WTC11 (cell line): ENCODE measurements at regions not wholly inside any gene's neighbourhood (a gene's known extent, or its start where the extent isn't known, plus 50 kb on each side); places are given as distances from the start of the nearest gene placed in this dataset.

Source experiments
- ATAC-seq: fragments of 200-7000 bp; cut with Tn5 transposase; 2 replicates; pipeline ENCODE4 v1.10.0; 2021; ENCODE audit warnings: mild to moderate bottlenecking, moderate library complexity
- CTCF ChIA-PET: fragments of 300-600 bp; sonication (Branson Sonifier 250); formaldehyde crosslinking; loops from one replicate; lab custom pipeline; 2021; ENCODE audit warnings: antibody characterized with exemption; lab: Charles Lee
- POLR2A ChIA-PET: fragments of 350-600 bp; sonication (Branson Sonifier 250); formaldehyde crosslinking; loops from one replicate; lab custom pipeline; 2021; ENCODE audit warnings: antibody characterized with exemption; lab: Charles Lee
- DNase-seq: peaks from one replicate; pipeline ENCODE4 v3.0.0; 2021; ENCODE audit warnings: low spot score
- H3K27ac Mint-ChIP-seq: 2 replicates; pipeline ENCODE4 v1.8.0; 2021; ENCODE audit warnings: mixed read lengths
- H3K27me3 Mint-ChIP-seq: 2 replicates; pipeline ENCODE4 v1.8.0; 2021; ENCODE audit warnings: low read depth, mild to moderate bottlenecking, moderate library complexity, mixed read lengths
- H3K36me3 Mint-ChIP-seq: 2 replicates; pipeline ENCODE4 v1.8.0; 2021; ENCODE audit warnings: mixed read lengths
- H3K4me1 Mint-ChIP-seq: 2 replicates; pipeline ENCODE4 v1.8.0; 2022; ENCODE audit warnings: mixed read lengths
- H3K4me3 Mint-ChIP-seq: 2 replicates; pipeline ENCODE4 v1.8.0; 2021; ENCODE audit warnings: mild to moderate bottlenecking, moderate library complexity, mixed read lengths
- H3K9me3 Mint-ChIP-seq: 2 replicates; pipeline ENCODE4 v1.8.0; 2021; ENCODE audit warnings: mixed read lengths
- ATF6 ChIP-seq: sonication (generic); formaldehyde crosslinking; IDR thresholded peaks from 2 replicates; pipeline ENCODE4 v1.8.1; 2023; ENCODE audit warnings: mild to moderate bottlenecking, missing genetic modification reagents
- E2F5 ChIP-seq: sonication (generic); formaldehyde crosslinking; IDR thresholded peaks from 2 replicates; pipeline ENCODE4 v1.8.1; 2022; ENCODE audit warnings: mild to moderate bottlenecking, moderate library complexity, missing genetic modification reagents
- FOXK1 ChIP-seq: sonication (generic); formaldehyde crosslinking; IDR thresholded peaks from 2 replicates; pipeline ENCODE4 v1.8.0; 2022; ENCODE audit warnings: mild to moderate bottlenecking, moderate library complexity, missing genetic modification reagents
- FOXP1 ChIP-seq: sonication (generic); formaldehyde crosslinking; IDR thresholded peaks from 2 replicates; pipeline ENCODE4 v1.8.0; 2022; ENCODE audit warnings: missing genetic modification reagents, mild to moderate bottlenecking, moderate library complexity, borderline replicate concordance
- GABPB1 ChIP-seq: sonication (generic); formaldehyde crosslinking; IDR thresholded peaks from 2 replicates; pipeline ENCODE4 v1.8.1; 2023; ENCODE audit warnings: mild to moderate bottlenecking, missing genetic modification reagents
- GRHL2 ChIP-seq: fragments of 250-450 bp; sonication (Bioruptor Pico); IDR thresholded peaks from 2 replicates; pipeline ENCODE4 v1.8.0; 2022; ENCODE audit warnings: mild to moderate bottlenecking, moderate library complexity; ENCODE audit not compliant: insufficient replicate concordance, severe bottlenecking
- GTF2I ChIP-seq: fragments of 250-450 bp; sonication (Bioruptor Pico); conservative IDR thresholded peaks from 2 replicates; pipeline ENCODE4 v1.4.0; 2021; ENCODE audit warnings: mild to moderate bottlenecking
- JAZF1 ChIP-seq: fragments of 250-450 bp; sonication (Bioruptor Pico); IDR thresholded peaks from 2 replicates; pipeline ENCODE4 v1.9.0; 2021; ENCODE audit warnings: moderate library complexity, mild to moderate bottlenecking, inconsistent platforms
- MLX ChIP-seq: sonication (generic); formaldehyde crosslinking; IDR thresholded peaks from 2 replicates; pipeline ENCODE4 v1.8.1; 2023; ENCODE audit warnings: mild to moderate bottlenecking, missing genetic modification reagents, moderate library complexity
- PRDM15 ChIP-seq: sonication (generic); formaldehyde crosslinking; IDR thresholded peaks from 2 replicates; pipeline ENCODE4 v1.8.0; 2022; ENCODE audit warnings: missing genetic modification reagents
- PREB ChIP-seq: sonication (generic); formaldehyde crosslinking; IDR thresholded peaks from 2 replicates; pipeline ENCODE4 v1.8.1; 2022; ENCODE audit warnings: mild to moderate bottlenecking, missing genetic modification reagents, moderate library complexity, borderline replicate concordance
- SMAD3 ChIP-seq: sonication (generic); formaldehyde crosslinking; IDR thresholded peaks from 2 replicates; pipeline ENCODE4 v1.8.0; 2022; ENCODE audit warnings: missing genetic modification reagents, mild to moderate bottlenecking, borderline replicate concordance
- SOX15 ChIP-seq: fragments of 250-450 bp; sonication (Bioruptor Pico); IDR thresholded peaks from 2 replicates; pipeline ENCODE4 v1.9.0; 2021; ENCODE audit warnings: mild to moderate bottlenecking
- ZBTB43 ChIP-seq: sonication (generic); formaldehyde crosslinking; IDR thresholded peaks from 2 replicates; pipeline ENCODE4 v1.8.1; 2023; ENCODE audit warnings: mild to moderate bottlenecking, missing genetic modification reagents
- ZNF138 ChIP-seq: sonication (generic); formaldehyde crosslinking; conservative IDR thresholded peaks from 2 replicates; pipeline ENCODE4 v1.8.1; 2022; ENCODE audit warnings: mild to moderate bottlenecking, moderate library complexity, missing genetic modification reagents
- ZNF219 ChIP-seq: sonication (generic); formaldehyde crosslinking; IDR thresholded peaks from 2 replicates; pipeline ENCODE4 v1.8.0; 2023; ENCODE audit warnings: missing genetic modification reagents, mild to moderate bottlenecking, borderline replicate concordance
- ZNF232 ChIP-seq: sonication (generic); formaldehyde crosslinking; IDR thresholded peaks from 2 replicates; pipeline ENCODE4 v1.8.0; 2022; ENCODE audit warnings: mild to moderate bottlenecking, missing genetic modification reagents
- ZNF416 ChIP-seq: fragments of 250-450 bp; sonication (Bioruptor Pico); IDR thresholded peaks from 2 replicates; pipeline ENCODE4 v1.9.0; 2021; ENCODE audit warnings: mild to moderate bottlenecking, inconsistent platforms
- ZNF425 ChIP-seq: fragments of 250-450 bp; sonication (Bioruptor Pico); conservative IDR thresholded peaks from 2 replicates; pipeline ENCODE4 v1.9.0; 2021; ENCODE audit warnings: mild to moderate bottlenecking

- CTCF ChIA-PET: no interaction called here
- no peaks in the 10 kb centered on the region for H3K27me3 Mint-ChIP-seq
- ATAC-seq (no peak), DNase-seq (no peak)
- H3K4me1 Mint-ChIP-seq: no peaks in the 10 kb centered on the region
- H3K9me3 Mint-ChIP-seq: no peaks in the 10 kb centered on the region
- H3K4me3 Mint-ChIP-seq: no peak overlapping the region
- H3K27ac Mint-ChIP-seq: no peak overlapping the region
- POLR2A ChIA-PET: interaction anchor here (0.6 kb wide), 1 partner anchor 19 kb away, joined by 3 read pairs; no protein-coding TSS in a partner anchor
- H3K36me3 Mint-ChIP-seq: no peaks in the 10 kb centered on the region
- TF ChIP-seq ZNF416 (no peak), JAZF1 (no peak), E2F5 (CRISPR knock-in tag) (no peak), GRHL2 (CRISPR knock-in tag) (no peak), SMAD3 (no peak), PREB (CRISPR knock-in tag) (no peak), PRDM15 (CRISPR knock-in tag) (no peak), GABPB1 (CRISPR knock-in tag) (no peak), ZNF425 (CRISPR knock-in tag) (no peak), GTF2I (CRISPR knock-in tag) (no peak), FOXP1 (CRISPR knock-in tag) (no peak), ZNF232 (no peak), FOXK1 (CRISPR knock-in tag) (no peak), MLX (CRISPR knock-in tag) (no peak), ZNF219 (no peak), ZNF138 (CRISPR knock-in tag) (no peak), ATF6 (no peak), SOX15 (CRISPR knock-in tag) (no peak), ZBTB43 (CRISPR knock-in tag) (no peak)
These were observed 55.8 kb upstream of the ACTBL2 start for GRCh38 chr5:57538341-57538955.
